PC-9 (cell line): ENCODE measurements at regions not wholly inside any gene's neighbourhood (a gene's known extent, or its start where the extent isn't known, plus 50 kb on each side); places are given as distances from the start of the nearest gene placed in this dataset.

Source experiments
- BruUV-seq: library from RNA; stranded (reverse); fragments of 400-500 nt; replicated peaks from 2 replicates; lab custom pipeline; 2021; lab: Mats Ljungman, UMichigan
- CTCF ChIA-PET: fragments of 300-600 bp; sonication (Branson Sonifier 250); formaldehyde crosslinking; loops from one replicate; lab custom pipeline; 2022; ENCODE audit warnings: antibody characterized with exemption; lab: Charles Lee
- POLR2A ChIA-PET: fragments of 300-600 bp; sonication (Branson Sonifier 250); formaldehyde crosslinking; loops from one replicate; lab custom pipeline; 2022; ENCODE audit warnings: antibody characterized with exemption; ENCODE audit not compliant: unreplicated experiment; lab: Charles Lee
- DNase-seq, 2 experiments: peaks; one replicate each; pipeline versions ENCODE4 v3.0.0 to v3.0.0-alpha.2; 2015 to 2022; ENCODE audit warnings: mixed read lengths in 1 of 2
- H2AFZ ChIP-seq: fragments of 200-600 bp; sonication (generic); 2 replicates; pipeline ENCODE4 v1.8.1; 2017; ENCODE audit warnings: antibody characterized with exemption
- H3F3A ChIP-seq: fragments of 200-600 bp; sonication (generic); 2 replicates; pipeline ENCODE4 v1.8.1; 2017; ENCODE audit warnings: antibody characterized with exemption, mild to moderate bottlenecking, low read depth; ENCODE audit not compliant: insufficient read depth
- H3K27ac ChIP-seq: fragments of 200-600 bp; sonication (generic); 2 replicates; pipeline ENCODE4 v1.6.1; 2016; ENCODE audit warnings: mixed run types
- H3K27me3 ChIP-seq: fragments of 200-600 bp; sonication (generic); 2 replicates; pipeline ENCODE4 v1.6.1; 2016; ENCODE audit warnings: low read depth, mixed run types; ENCODE audit not compliant: insufficient read depth
- H3K36me3 ChIP-seq: fragments of 200-600 bp; sonication (generic); 2 replicates; pipeline ENCODE4 v1.6.1; 2016; ENCODE audit warnings: low read depth, mixed run types
- H3K4me1 ChIP-seq: fragments of 200-600 bp; sonication (generic); replicated peaks from 2 replicates; pipeline ENCODE4 v1.6.1; 2016; ENCODE audit warnings: mixed run types; ENCODE audit not compliant: insufficient read depth
- H3K4me2 ChIP-seq: fragments of 200-600 bp; sonication (generic); 2 replicates; pipeline ENCODE4 v1.6.1; 2017; ENCODE audit warnings: mixed run types
- H3K4me3 ChIP-seq: fragments of 200-600 bp; sonication (generic); 2 replicates; pipeline ENCODE4 v1.6.1; 2016; ENCODE audit warnings: mixed run types
- H3K79me2 ChIP-seq: fragments of 200-600 bp; sonication (generic); 2 replicates; pipeline ENCODE4 v1.6.1; 2017; ENCODE audit warnings: low read depth, mixed run types
- H3K9me2 ChIP-seq: fragments of 200-600 bp; sonication (generic); 2 replicates; pipeline ENCODE4 v1.8.1; 2017; ENCODE audit warnings: mild to moderate bottlenecking; ENCODE audit not compliant: insufficient read depth
- H3K9me3 ChIP-seq: fragments of 200-600 bp; sonication (generic); 2 replicates; pipeline ENCODE4 v1.8.1; 2016; ENCODE audit warnings: low read depth; ENCODE audit not compliant: insufficient read depth
- H4K20me1 ChIP-seq: fragments of 200-600 bp; sonication (generic); 2 replicates; pipeline ENCODE4 v1.8.1; 2017; ENCODE audit not compliant: insufficient read depth
- EZH2 ChIP-seq: fragments of 200-600 bp; sonication (generic); IDR thresholded peaks from 2 replicates; pipeline ENCODE4 v1.8.0; 2017; ENCODE audit warnings: antibody characterized with exemption, low read depth
- intact Hi-C: fragments of 100-400 bp; cut with micrococcal nuclease; formaldehyde crosslinking; loops from one replicate; pipeline ENCODE4 v1.10.0; 2022; ENCODE audit not compliant: unreplicated experiment
- TF ChIP-seq, protein P1 (sequence below): fragments of 200-600 bp; sonication (generic); conservative IDR thresholded peaks from 2 replicates; pipeline ENCODE4 v1.6.1; 2017; ENCODE audit warnings: mixed run types, antibody characterized with exemption, mild to moderate bottlenecking, moderate library complexity

DNA sequence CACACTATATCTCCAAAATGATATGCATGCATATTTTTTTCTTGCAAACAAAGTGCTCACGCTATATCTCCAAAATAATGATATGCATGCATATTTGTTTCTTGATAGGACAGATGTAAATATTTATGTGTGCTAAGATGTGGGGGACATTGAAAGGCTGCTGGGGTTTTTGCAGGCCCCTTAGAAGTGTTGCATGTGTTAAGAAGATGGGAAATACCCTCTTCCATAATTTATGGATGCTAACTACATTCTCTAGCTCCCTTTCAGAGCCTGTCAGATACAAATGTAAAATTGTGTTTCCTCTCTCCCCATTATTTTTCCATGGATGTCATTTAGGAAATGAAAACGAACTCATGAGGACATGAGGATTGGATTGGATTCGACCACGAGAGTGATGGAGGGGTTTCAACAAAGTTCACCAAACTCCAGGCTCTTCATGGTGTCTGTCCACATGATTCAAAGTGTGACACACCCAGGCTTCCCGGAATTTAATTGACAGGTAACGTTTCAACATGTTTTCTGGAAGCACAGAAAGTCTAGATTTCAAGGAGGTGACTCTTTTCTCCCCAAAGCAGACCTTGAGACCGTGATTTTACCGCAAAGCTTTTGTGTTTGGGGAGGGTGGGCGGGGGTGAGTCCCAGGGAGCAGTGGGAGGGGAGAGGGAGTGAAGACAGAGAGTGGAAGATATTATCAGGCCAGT lies 94.4 kb upstream of the CD99 start:
- Histone ChIP-seq H3K9me2 (no peaks in the 10 kb centered on the region), H3K27me3 (no peaks in the 10 kb centered on the region), H3K27ac (no peak overlapping the region), H3K4me2 (no peak overlapping the region), H2AFZ (no peak overlapping the region), H3K9me3 (no peaks in the 10 kb centered on the region), H3K4me3 (no peak overlapping the region), H3K4me1 (peaks cover 24% of the 10 kb centered on the region), H4K20me1 (no peaks in the 10 kb centered on the region), H3K79me2 (no peaks in the 10 kb centered on the region), H3K36me3 (no peaks in the 10 kb centered on the region), H3F3A (peaks cover 25% of the 10 kb centered on the region)
- CTCF ChIA-PET = no interaction called here
- DNase-seq = no peak
- intact Hi-C loops = loop anchor here (10.0 kb wide), 1 partner anchor 202 kb away; no protein-coding TSS in a partner anchor
- BruUV-seq = no TSS peak
- TF ChIP-seq, protein P1, sequence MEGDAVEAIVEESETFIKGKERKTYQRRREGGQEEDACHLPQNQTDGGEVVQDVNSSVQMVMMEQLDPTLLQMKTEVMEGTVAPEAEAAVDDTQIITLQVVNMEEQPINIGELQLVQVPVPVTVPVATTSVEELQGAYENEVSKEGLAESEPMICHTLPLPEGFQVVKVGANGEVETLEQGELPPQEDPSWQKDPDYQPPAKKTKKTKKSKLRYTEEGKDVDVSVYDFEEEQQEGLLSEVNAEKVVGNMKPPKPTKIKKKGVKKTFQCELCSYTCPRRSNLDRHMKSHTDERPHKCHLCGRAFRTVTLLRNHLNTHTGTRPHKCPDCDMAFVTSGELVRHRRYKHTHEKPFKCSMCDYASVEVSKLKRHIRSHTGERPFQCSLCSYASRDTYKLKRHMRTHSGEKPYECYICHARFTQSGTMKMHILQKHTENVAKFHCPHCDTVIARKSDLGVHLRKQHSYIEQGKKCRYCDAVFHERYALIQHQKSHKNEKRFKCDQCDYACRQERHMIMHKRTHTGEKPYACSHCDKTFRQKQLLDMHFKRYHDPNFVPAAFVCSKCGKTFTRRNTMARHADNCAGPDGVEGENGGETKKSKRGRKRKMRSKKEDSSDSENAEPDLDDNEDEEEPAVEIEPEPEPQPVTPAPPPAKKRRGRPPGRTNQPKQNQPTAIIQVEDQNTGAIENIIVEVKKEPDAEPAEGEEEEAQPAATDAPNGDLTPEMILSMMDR = no peak
- TF ChIP-seq EZH2 = no peak
- POLR2A ChIA-PET = no interaction called here

- ChIA-PET POLR2A (no interaction called here), CTCF (no interaction called here)
- BruUV-seq = no TSS peak
- Histone ChIP-seq H4K20me1 (no peaks in the 10 kb centered on the region), H3K27me3 (no peaks in the 10 kb centered on the region), H3F3A (peaks cover 29% of the 10 kb centered on the region), H3K36me3 (no peaks in the 10 kb centered on the region), H3K27ac (no peak overlapping the region), H2AFZ (no peak overlapping the region), H3K4me1 (peaks cover 29% of the 10 kb centered on the region), H3K79me2 (no peaks in the 10 kb centered on the region), H3K4me2 (no peak overlapping the region), H3K9me3 (no peaks in the 10 kb centered on the region), H3K4me3 (no peak overlapping the region), H3K9me2 (no peaks in the 10 kb centered on the region)
- DNase-seq = no peak
- intact Hi-C loops = loop anchor here (10.0 kb wide), 1 partner anchor 201 kb away; no protein-coding TSS in a partner anchor
- TF ChIP-seq, protein P1 = no peak
- no peak for TF ChIP-seq EZH2
Measured at GRCh38 chrX:2596045-2596444, 95.0 kb upstream of the CD99 start.

- POLR2A ChIA-PET = no interaction called here
- no peaks in the 10 kb centered on the region for H3K36me3 ChIP-seq
- no peaks in the 10 kb centered on the region for H3K9me3 ChIP-seq
- no peaks in the 10 kb centered on the region for H3K79me2 ChIP-seq
- peaks cover 29% of the 10 kb centered on the region for H3K4me1 ChIP-seq
- intact Hi-C loops = loop anchor here (10.0 kb wide), 1 partner anchor 200 kb away; no protein-coding TSS in a partner anchor
- no peak overlapping the region for H2AFZ ChIP-seq
- no peak overlapping the region for H3K4me3 ChIP-seq
- H3K4me2 ChIP-seq = no peak overlapping the region
- DNase-seq = no peak
- H4K20me1 ChIP-seq = no peaks in the 10 kb centered on the region
- no peak overlapping the region for H3K27ac ChIP-seq
- peaks cover 29% of the 10 kb centered on the region for H3F3A ChIP-seq
- H3K27me3 ChIP-seq = no peaks in the 10 kb centered on the region
- CTCF ChIA-PET = no interaction called here
- TF ChIP-seq, protein P1 = no peak
- TF ChIP-seq EZH2 = no peak
- H3K9me2 ChIP-seq = no peaks in the 10 kb centered on the region
- no TSS peak for BruUV-seq
Measured at GRCh38 chrX:2595258-2595657, 94.5 kb upstream of the DHRSX start.
